Heart left ventricle (tissue), 13 donors: ENCODE measurements at regions not wholly inside any gene's neighbourhood (a gene's known extent, or its start where the extent isn't known, plus 50 kb on each side); places are given as distances from the start of the nearest gene placed in this dataset.

ENCODE experiments used
- POLR2A ChIP-seq, 2 donors: fragments of 450-650 bp; IDR thresholded peaks; one replicate each; pipeline ENCODE4 v1.6.1; 2017; ENCODE audit warnings: antibody characterized with exemption in 2 of 2, mild to moderate bottlenecking in 2 of 2, moderate library complexity in 2 of 2
- TF ChIP-seq, protein P1 (sequence below), 12 donors: fragments of 200-600 bp; sonication (generic) in 4 of 12; IDR thresholded peaks; one replicate each; pipeline versions ENCODE4 v1.5.0 to v1.8.0; 2018 to 2022; ENCODE audit warnings: antibody characterized with exemption in 12 of 12, mild to moderate bottlenecking in 5 of 12
- donor health status: ischemic (EF 13 %, LVEDD 7.1; RV severe dilation, severe dysfunction).
- donor health status: DM: no; HTN: yes; CAD: no.
- donor health status: DM: no; HTN: no; CAD: no.
- donor health status: ischemic (EF 25% LVEDD 6.9; RV normal size, moderate dysfunction).
- donor health status: ischemic (EF 25% LVEDD 5.7; RV mildly dilated, moderate dysfunction).
- donor health status: ischemic (EF 35%, LVEDD 5.7; RV mildly dilated, moderate dysfunction).
- donor health status: nonischemic (EF 11% LVEDD 7.7; RV severe dilation, severe dysfunction).
- donor health status: DM: yes; HTN: yes; CAD: no.
- donor health status: PGD.
- donor health status: ischemic (EF 29% LVEDD 5.4; RV normal size, mild dysfunction).
- donor health status: nonischemic (EF 23%, LVEDD 6.1; RV moderate dilation, normal function).

DNA sequence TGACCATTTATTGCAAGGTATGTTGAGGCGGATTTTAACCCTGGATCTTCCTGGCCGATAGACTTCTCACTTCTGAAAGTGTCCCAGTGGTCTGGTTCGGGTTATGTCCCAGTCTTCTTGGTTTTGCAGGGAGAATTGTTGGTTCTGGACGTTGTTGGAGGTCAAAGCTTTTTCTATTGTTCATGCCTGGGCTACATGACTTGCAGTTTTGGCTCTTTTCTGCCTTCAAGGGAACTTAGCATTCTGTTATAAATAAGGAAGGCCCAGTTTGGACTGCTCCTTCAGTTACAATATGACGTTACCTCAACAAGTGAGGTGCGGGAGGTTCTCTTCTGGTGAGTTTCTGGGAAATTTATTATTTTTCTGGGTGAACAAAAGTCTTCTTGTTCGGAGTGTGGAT, 614.3 kb downstream of the DIPK2A start:
- TF ChIP-seq, protein P1, sequence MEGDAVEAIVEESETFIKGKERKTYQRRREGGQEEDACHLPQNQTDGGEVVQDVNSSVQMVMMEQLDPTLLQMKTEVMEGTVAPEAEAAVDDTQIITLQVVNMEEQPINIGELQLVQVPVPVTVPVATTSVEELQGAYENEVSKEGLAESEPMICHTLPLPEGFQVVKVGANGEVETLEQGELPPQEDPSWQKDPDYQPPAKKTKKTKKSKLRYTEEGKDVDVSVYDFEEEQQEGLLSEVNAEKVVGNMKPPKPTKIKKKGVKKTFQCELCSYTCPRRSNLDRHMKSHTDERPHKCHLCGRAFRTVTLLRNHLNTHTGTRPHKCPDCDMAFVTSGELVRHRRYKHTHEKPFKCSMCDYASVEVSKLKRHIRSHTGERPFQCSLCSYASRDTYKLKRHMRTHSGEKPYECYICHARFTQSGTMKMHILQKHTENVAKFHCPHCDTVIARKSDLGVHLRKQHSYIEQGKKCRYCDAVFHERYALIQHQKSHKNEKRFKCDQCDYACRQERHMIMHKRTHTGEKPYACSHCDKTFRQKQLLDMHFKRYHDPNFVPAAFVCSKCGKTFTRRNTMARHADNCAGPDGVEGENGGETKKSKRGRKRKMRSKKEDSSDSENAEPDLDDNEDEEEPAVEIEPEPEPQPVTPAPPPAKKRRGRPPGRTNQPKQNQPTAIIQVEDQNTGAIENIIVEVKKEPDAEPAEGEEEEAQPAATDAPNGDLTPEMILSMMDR (IDR thresholded peaks at IDR 0.05) = no peak
- no peak for TF ChIP-seq POLR2A (IDR thresholded peaks at IDR 0.05)
